Motor neuron (in vitro differentiated cells): ENCODE measurements at regions not wholly inside any gene's neighbourhood (a gene's known extent, or its start where the extent isn't known, plus 50 kb on each side); places are given as distances from the start of the nearest gene placed in this dataset.

Experiments used
- ATAC-seq, 8 experiments: fragments of 200-7000 bp; cut with Tn5 transposase; replicated peaks in 6 of 8; 2 replicates each; pipeline ENCODE4 v1.8.0; 2021; ENCODE audit warnings: mild to moderate bottlenecking in 8 of 8, moderate library complexity in 8 of 8
- H3K27ac ChIP-seq, 2 donors: fragments of 250-450 bp; sonication (Bioruptor Pico); 2 replicates each; pipeline ENCODE4 v1.9.0; 2021; ENCODE audit warnings: antibody characterized with exemption in 2 of 2, mild to moderate bottlenecking in 2 of 2, moderate library complexity in 1 of 2
- H3K4me1 ChIP-seq, 2 donors: fragments of 250-450 bp; sonication (Bioruptor Pico); replicated peaks in 1 of 2; 2 replicates each; pipeline ENCODE4 v1.6.1; 2021; ENCODE audit warnings: antibody characterized with exemption in 2 of 2, mild to moderate bottlenecking in 2 of 2, moderate library complexity in 1 of 2
- H3K4me3 ChIP-seq, 5 donors: fragments of 250-450 bp; sonication (Bioruptor Pico); 2 replicates each; pipeline ENCODE4 v1.9.0; 2021; ENCODE audit warnings: antibody characterized with exemption in 5 of 5, mild to moderate bottlenecking in 5 of 5, moderate library complexity in 4 of 5
- WGBS, 10 experiments: fragments of 450-650 bp; shearing (Covaris generic); methylation state at CpG; one replicate each; pipeline ENCODE4 v1.0.0; 2022; 5-methylcytosine and 5-hydroxymethylcytosine counted together
- in situ Hi-C, 9 experiments: fragments of 400-800 bp; cut with MboI; loops; one replicate each; pipeline ENCODE4 v1.15.0; 2021; ENCODE audit warnings: low sequenced_read_pairs in 9 of 9, low pct_unique_long_range_greater_than_20kb in 2 of 9; ENCODE audit not compliant: unreplicated experiment in 9 of 9

- Histone ChIP-seq H3K4me1 (peaks cover 27 to 41% of the 10 kb centered on the region in 2 donors), H3K27ac (no peak overlapping the region), H3K4me3 (no peak overlapping the region)
- in situ Hi-C loops, result no loop called here
- WGBS, 10 experiments, result 19 to 80% (median 25%) methylated on average over 1 to 12 of the region's 13 CpGs; no CpG with 5 or more reads in 1 of the 10 experiments
- ATAC-seq, result no peak
Measured at GRCh38 chr14:76311079-76311758, 64.7 kb upstream of the ESRRB start.

GRCh38 chr14:76312821-76313220, 63.1 kb upstream of the ESRRB start:
- in situ Hi-C loops, result no loop called here
- ATAC-seq, result no peak
- H3K4me1 ChIP-seq, result peaks cover 27 to 41% of the 10 kb centered on the region in 2 donors
- H3K27ac ChIP-seq, result no peak overlapping the region
- H3K4me3 ChIP-seq, result no peak overlapping the region
- 17 to 80% (median 51%) methylated on average over 1 to 4 of the region's 4 CpGs; no CpG with 5 or more reads in 1 of the 10 experiments for WGBS, 10 experiments

- Histone ChIP-seq H3K4me1 (peaks cover 27 to 41% of the 10 kb centered on the region in 2 donors), H3K27ac (no peak overlapping the region), H3K4me3 (no peak overlapping the region)
- 13 to 50% (median 44%) methylated on average over 1 to 4 of the region's 4 CpGs; no CpG with 5 or more reads in 1 of the 10 experiments for WGBS, 10 experiments
- peak in 1 of 8 experiments; percentile 25 for ATAC-seq
- in situ Hi-C loops, result no loop called here
Measured at GRCh38 chr14:76313303-76313702, 62.6 kb upstream of the ESRRB start.

- H3K4me3 ChIP-seq, result no peak overlapping the region
- 0 to 40% (median 7%) methylated on average over 1 to 3 of the region's 3 CpGs for WGBS, 10 experiments
- in situ Hi-C loops, result no loop called here
- H3K4me1 ChIP-seq, result peaks cover 27 to 41% of the 10 kb centered on the region in 2 donors
- H3K27ac ChIP-seq, result no peak overlapping the region
- ATAC-seq, result no peak
Measured at GRCh38 chr14:76313852-76314251, 62.1 kb upstream of the ESRRB start.

GRCh38 chr14:76314521-76315034, 61.4 kb upstream of the ESRRB start:
- in situ Hi-C loops, result no loop called here
- no peak overlapping the region for H3K27ac ChIP-seq
- ATAC-seq, result no peak
- no peak overlapping the region for H3K4me3 ChIP-seq
- 0 to 67% (median 47%) methylated on average over 1 to 5 of the region's 7 CpGs; no CpG with 5 or more reads in 3 of the 10 experiments for WGBS, 10 experiments
- H3K4me1 ChIP-seq, result peaks cover 27 to 41% of the 10 kb centered on the region in 2 donors

GRCh38 chr14:76320486-76320885, 55.5 kb upstream of the ESRRB start:
- ATAC-seq, result no peak
- WGBS, 10 experiments, result 50 to 94% (median 94%) methylated on average over 2 to 4 of the region's 5 CpGs; no CpG with 5 or more reads in 6 of the 10 experiments
- in situ Hi-C loops, result no loop called here
- no peak overlapping the region for H3K4me3 ChIP-seq
- H3K4me1 ChIP-seq, result no peaks in the 10 kb centered on the region
- H3K27ac ChIP-seq, result no peak overlapping the region

GRCh38 chr14:76320975-76321374, 55.0 kb upstream of the ESRRB start:
- Histone ChIP-seq H3K27ac (no peak overlapping the region), H3K4me3 (no peak overlapping the region), H3K4me1 (no peaks in the 10 kb centered on the region)
- in situ Hi-C loops, result no loop called here
- ATAC-seq, result no peak
- 31 to 100% (median 73%) methylated on average over 1 to 4 of the region's 4 CpGs for WGBS, 10 experiments

- Histone ChIP-seq H3K4me1 (no peaks in the 10 kb centered on the region), H3K27ac (no peak overlapping the region), H3K4me3 (no peak overlapping the region)
- 15 to 88% (median 52%) methylated on average over 2 to 10 of the region's 12 CpGs for WGBS, 10 experiments
- ATAC-seq, result no peak
- in situ Hi-C loops, result no loop called here
Measured at GRCh38 chr14:76322594-76323220, 53.2 kb upstream of the ESRRB start.

- no peak overlapping the region for H3K4me3 ChIP-seq
- in situ Hi-C loops, result no loop called here
- no peak for ATAC-seq
- H3K27ac ChIP-seq, result no peak overlapping the region
- H3K4me1 ChIP-seq, result no peaks in the 10 kb centered on the region
- 0 to 87% (median 51%) methylated on average over 1 to 4 of the region's 6 CpGs; no CpG with 5 or more reads in 4 of the 10 experiments for WGBS, 10 experiments
Measured at GRCh38 chr14:76323331-76324050, 52.4 kb upstream of the ESRRB start.

- 0 to 80% (median 49%) methylated on average over 1 to 2 of the region's 5 CpGs; no CpG with 5 or more reads in 6 of the 10 experiments for WGBS, 10 experiments
- H3K4me1 ChIP-seq, result peaks cover 0 to under 1% of the 10 kb centered on the region in 2 donors
- no peak overlapping the region for H3K27ac ChIP-seq
- in situ Hi-C loops, result no loop called here
- no peak for ATAC-seq
- no peak overlapping the region for H3K4me3 ChIP-seq
Measured at GRCh38 chr14:76324133-76324532, 51.8 kb upstream of the ESRRB start.
